K562 (cell line): ENCODE measurements at regions not wholly inside any gene's neighbourhood (a gene's known extent, or its start where the extent isn't known, plus 50 kb on each side); places are given as distances from the start of the nearest gene placed in this dataset.
A peak's percentile ranks its signal among the peaks of the same experiment; 100 is the strongest.

Source experiments
- HDGF ChIP-seq: fragments of 450-650 bp; IDR thresholded peaks from 2 replicates; pipeline ENCODE4 v1.6.1; 2016
- KLF6 ChIP-seq: fragments of 250-450 bp; sonication (Bioruptor Pico); IDR thresholded peaks from 2 replicates; pipeline ENCODE4 v1.4.0; 2020; ENCODE audit warnings: mild to moderate bottlenecking, moderate library complexity, borderline replicate concordance
- PHB ChIP-seq: fragments of 250-450 bp; sonication (Bioruptor Pico); IDR thresholded peaks from 2 replicates; pipeline ENCODE4 v1.5.0; 2021
- REST ChIP-seq, 2 experiments: fragments of 450-650 bp; formaldehyde crosslinking in 1 of 2; IDR thresholded peaks; 2 replicates each; pipeline versions ENCODE4 v1.4.0 to v1.6.1; 2014 to 2020; ENCODE audit warnings: mild to moderate bottlenecking in 2 of 2, borderline replicate concordance in 1 of 2, low read depth in 1 of 2
- SIX5 ChIP-seq, 2 experiments: IDR thresholded peaks; 2 replicates each; pipeline ENCODE4 v1.6.1; 2011; ENCODE audit warnings: low read length in 2 of 2, borderline replicate concordance in 1 of 2, low read depth in 1 of 2, mild to moderate bottlenecking in 1 of 2, moderate library complexity in 1 of 2; ENCODE audit not compliant: insufficient read depth in 1 of 2
- SMAD4 ChIP-seq: fragments of 250-450 bp; sonication (Bioruptor Pico); conservative IDR thresholded peaks from 2 replicates; pipeline ENCODE4 v1.8.0; 2021; ENCODE audit warnings: inconsistent platforms, mild to moderate bottlenecking, moderate library complexity
- SRF ChIP-seq, 2 experiments: fragments of 250-450, 450-650 bp in 1 of 2; sonication (Bioruptor Pico) in 1 of 2; sonication (generic) in 1 of 2; formaldehyde crosslinking; IDR thresholded peaks; 2 replicates each; pipeline versions ENCODE4 v1.5.0 to v1.5.1; 2020 to 2022; ENCODE audit warnings: mild to moderate bottlenecking in 1 of 2, missing genetic modification reagents in 1 of 2
- TEAD2 ChIP-seq: fragments of 450-650 bp; IDR thresholded peaks from 2 replicates; pipeline ENCODE4 v1.6.1; 2016; ENCODE audit warnings: missing genetic modification characterization, control low read depth, missing compliant biosample characterization
- XRCC5 ChIP-seq: fragments of 200-400 bp; formaldehyde crosslinking; IDR thresholded peaks from 2 replicates; pipeline ENCODE4 v1.6.1; 2017; ENCODE audit warnings: low read depth, mild to moderate bottlenecking, low read length
- ZNF766 ChIP-seq: fragments of 200-800 bp; sonication (Bioruptor generic); conservative IDR thresholded peaks from 2 replicates; pipeline ENCODE4 v1.6.1; 2016; ENCODE audit warnings: missing genetic modification characterization, missing compliant biosample characterization
- TF ChIP-seq, protein P1 (sequence below): sonication (generic); formaldehyde crosslinking; IDR thresholded peaks from 2 replicates; pipeline ENCODE4 v1.8.1; 2022; ENCODE audit warnings: missing genetic modification reagents

GRCh38 chr10:80896959-80897358 lies 359.3 kb downstream of the SH2D4B start (continued):
- TF ChIP-seq HDGF: no peak
- no peak for TF ChIP-seq SMAD4
- no peak for TF ChIP-seq PHB
- no peak for TF ChIP-seq KLF6 (CRISPR knock-in tag)
- TF ChIP-seq, protein P1, sequence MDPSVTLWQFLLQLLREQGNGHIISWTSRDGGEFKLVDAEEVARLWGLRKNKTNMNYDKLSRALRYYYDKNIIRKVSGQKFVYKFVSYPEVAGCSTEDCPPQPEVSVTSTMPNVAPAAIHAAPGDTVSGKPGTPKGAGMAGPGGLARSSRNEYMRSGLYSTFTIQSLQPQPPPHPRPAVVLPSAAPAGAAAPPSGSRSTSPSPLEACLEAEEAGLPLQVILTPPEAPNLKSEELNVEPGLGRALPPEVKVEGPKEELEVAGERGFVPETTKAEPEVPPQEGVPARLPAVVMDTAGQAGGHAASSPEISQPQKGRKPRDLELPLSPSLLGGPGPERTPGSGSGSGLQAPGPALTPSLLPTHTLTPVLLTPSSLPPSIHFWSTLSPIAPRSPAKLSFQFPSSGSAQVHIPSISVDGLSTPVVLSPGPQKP: no peak
- peak in 1 of 2 experiments; percentile 41; a peak in 1 of 4 replicates for TF ChIP-seq SRF (CRISPR knock-in tag; IDR thresholded peaks at IDR 0.05)
- no peak for TF ChIP-seq SIX5 (IDR thresholded peaks at IDR 0.05; ENCODE audit: borderline replicate concordance in 1 of 2, insufficient read depth in 1 of 2, low read depth in 1 of 2, low read length in 2 of 2)
- TF ChIP-seq REST (IDR thresholded peaks at IDR 0.05; ENCODE audit: borderline replicate concordance): no peak
- TF ChIP-seq REST (CRISPR knock-in tag; IDR thresholded peaks at IDR 0.05; ENCODE audit: low read depth): no peak
- TF ChIP-seq XRCC5: no peak
- no peak for TF ChIP-seq ZNF766
- TF ChIP-seq TEAD2 (tag): no peak
